ENCODE measurements at regions not wholly inside any gene's neighbourhood (a gene's known extent, or its start where the extent isn't known, plus 50 kb on each side); places are given as distances from the start of the nearest gene placed in this dataset.
"Not testable (repeated sequence)": the region's sequence is repeated elsewhere in the genome, so short reads cannot be mapped to it uniquely, and the experiment has no call there.

DNA sequence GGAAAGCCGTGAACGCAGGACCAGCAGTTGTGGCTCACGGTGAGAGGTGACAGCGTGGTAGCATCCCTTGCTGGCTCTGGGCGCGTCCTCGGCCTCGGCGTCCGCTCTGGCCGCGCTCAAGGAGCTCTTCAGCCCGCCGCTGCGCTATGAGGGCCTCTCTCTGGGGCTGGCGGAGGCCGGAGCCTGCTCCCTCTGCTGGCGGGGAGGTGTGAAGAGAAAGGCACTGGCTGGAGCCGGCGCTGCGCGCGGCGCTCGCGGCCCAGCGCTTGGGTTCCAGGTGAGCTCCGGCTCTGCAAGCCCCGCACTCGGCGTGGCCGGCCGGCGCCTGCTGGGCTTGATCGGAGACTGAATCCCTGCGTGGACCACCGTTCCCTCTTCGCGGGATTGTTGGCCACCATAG is 705.6 kb downstream of the SEMA5A start:
- POLR2A ChIA-PET, result no interaction called here

DNA sequence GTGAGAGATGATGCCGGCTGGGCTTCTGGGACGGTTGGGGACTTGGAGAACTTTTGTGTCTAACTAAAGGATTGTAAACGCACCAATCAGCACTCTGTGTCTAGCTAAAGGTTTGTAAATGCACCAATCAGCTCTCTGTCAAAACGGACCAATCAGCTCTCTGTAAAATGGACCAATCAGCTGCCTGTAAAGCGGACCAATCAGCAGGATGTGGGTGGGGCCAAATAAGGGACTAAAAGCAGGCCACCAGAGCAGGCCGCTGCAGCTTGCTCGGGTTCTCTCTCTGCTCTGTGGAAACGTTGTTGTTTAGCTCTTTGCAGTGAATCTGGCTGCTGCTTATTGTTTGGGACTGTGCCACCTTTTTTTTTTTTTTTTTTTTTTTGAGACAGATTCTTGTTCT is 705.1 kb downstream of the SEMA5A start:
- dilution Hi-C loops (cut with MboI; ENCODE audit: extremely low pct_ligation_motif_present, low sequenced_read_pairs), result not testable (repeated sequence)

More for the DNA sequence above, 705.6 kb downstream of the SEMA5A start:
- no TSS peak for BruUV-seq (replicated peaks)
- no peak overlapping the region for H3K4me3 ChIP-seq (replicated peaks in 1 of 3; ENCODE audit: insufficient read depth in 1 of 3, low read depth in 1 of 3, low read length in 3 of 3)
- TF ChIP-seq, protein P1, sequence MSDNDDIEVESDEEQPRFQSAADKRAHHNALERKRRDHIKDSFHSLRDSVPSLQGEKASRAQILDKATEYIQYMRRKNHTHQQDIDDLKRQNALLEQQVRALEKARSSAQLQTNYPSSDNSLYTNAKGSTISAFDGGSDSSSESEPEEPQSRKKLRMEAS (IDR thresholded peaks at IDR 0.05; ENCODE audit: insufficient read depth, insufficient read length), result no peak
- TF ChIP-seq EZH2 (IDR thresholded peaks at IDR 0.05; ENCODE audit: borderline replicate concordance, low read depth, low read length, severe bottlenecking) (no peak), GATA2 (IDR thresholded peaks at IDR 0.05; ENCODE audit: insufficient read depth, insufficient read length, low read depth, low read length) (no peak), POLR2A (IDR thresholded peaks at IDR 0.05; ENCODE audit: low read depth, low read length) (no peak), FOS (IDR thresholded peaks at IDR 0.05; ENCODE audit: borderline replicate concordance, insufficient read depth, low read length) (no peak), POLR2AphosphoS5 (IDR thresholded peaks at IDR 0.05; ENCODE audit: insufficient read depth, low read depth, low read length) (no peak), MYC (IDR thresholded peaks at IDR 0.05; ENCODE audit: low read depth, low read length) (no peak), JUN (IDR thresholded peaks at IDR 0.05; ENCODE audit: borderline replicate concordance, insufficient read depth, insufficient read length, low read depth) (no peak)
- TF ChIP-seq, protein P2, sequence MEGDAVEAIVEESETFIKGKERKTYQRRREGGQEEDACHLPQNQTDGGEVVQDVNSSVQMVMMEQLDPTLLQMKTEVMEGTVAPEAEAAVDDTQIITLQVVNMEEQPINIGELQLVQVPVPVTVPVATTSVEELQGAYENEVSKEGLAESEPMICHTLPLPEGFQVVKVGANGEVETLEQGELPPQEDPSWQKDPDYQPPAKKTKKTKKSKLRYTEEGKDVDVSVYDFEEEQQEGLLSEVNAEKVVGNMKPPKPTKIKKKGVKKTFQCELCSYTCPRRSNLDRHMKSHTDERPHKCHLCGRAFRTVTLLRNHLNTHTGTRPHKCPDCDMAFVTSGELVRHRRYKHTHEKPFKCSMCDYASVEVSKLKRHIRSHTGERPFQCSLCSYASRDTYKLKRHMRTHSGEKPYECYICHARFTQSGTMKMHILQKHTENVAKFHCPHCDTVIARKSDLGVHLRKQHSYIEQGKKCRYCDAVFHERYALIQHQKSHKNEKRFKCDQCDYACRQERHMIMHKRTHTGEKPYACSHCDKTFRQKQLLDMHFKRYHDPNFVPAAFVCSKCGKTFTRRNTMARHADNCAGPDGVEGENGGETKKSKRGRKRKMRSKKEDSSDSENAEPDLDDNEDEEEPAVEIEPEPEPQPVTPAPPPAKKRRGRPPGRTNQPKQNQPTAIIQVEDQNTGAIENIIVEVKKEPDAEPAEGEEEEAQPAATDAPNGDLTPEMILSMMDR (IDR thresholded peaks at IDR 0.05; ENCODE audit: extremely low read depth in 1 of 2, insufficient read depth in 1 of 2, low read depth in 1 of 2, low read length in 2 of 2), result no peak
- dilution Hi-C loops (cut with MboI; ENCODE audit: extremely low pct_ligation_motif_present, low sequenced_read_pairs), result no loop called here
- H4K20me1 ChIP-seq (replicated peaks; ENCODE audit: control insufficient read depth, extremely low read depth, insufficient read depth, low read length), result no peaks in the 10 kb centered on the region
- no peaks in the 10 kb centered on the region for H3K4me1 ChIP-seq (ENCODE audit: control insufficient read depth, extremely low read depth, insufficient read depth, low read length)
- H3K4me2 ChIP-seq (ENCODE audit: insufficient read depth, low read length), result no peak overlapping the region
- intact Hi-C loops (cut with micrococcal nuclease), result no loop called here
- H3K9ac ChIP-seq (replicated peaks; ENCODE audit: extremely low read depth, insufficient read depth, low read length), result no peak overlapping the region
- H3K79me2 ChIP-seq (ENCODE audit: control insufficient read depth, insufficient read depth, low read length), result no peaks in the 10 kb centered on the region
- FAIRE-seq (no peak), DNase-seq (ENCODE audit: low read depth, low spot score) (no peak)
- H3K27me3 ChIP-seq (ENCODE audit: control insufficient read depth in 2 of 2, insufficient read depth in 2 of 2, low read length in 2 of 2), result no peaks in the 10 kb centered on the region
- H2AFZ ChIP-seq (ENCODE audit: low read depth, low read length), result no peak overlapping the region
- no peaks in the 10 kb centered on the region for H3K9me3 ChIP-seq (replicated peaks; ENCODE audit: control insufficient read depth, insufficient read depth, low read length)
- CTCF ChIA-PET, result no interaction called here
- no peaks in the 10 kb centered on the region for H3K36me3 ChIP-seq (ENCODE audit: control insufficient read depth in 2 of 2, extremely low read depth in 1 of 2, insufficient read depth in 2 of 2, low read length in 2 of 2)
- H3K9me1 ChIP-seq (replicated peaks; ENCODE audit: control insufficient read depth, extremely low read depth, insufficient read depth, low read length), result no peaks in the 10 kb centered on the region
- no peak overlapping the region for H3K27ac ChIP-seq (ENCODE audit: insufficient read depth, low read depth, low read length)

More for the DNA sequence above, 705.1 kb downstream of the SEMA5A start:
- H3K9me1 ChIP-seq (replicated peaks; ENCODE audit: control insufficient read depth, extremely low read depth, insufficient read depth, low read length); H3K27me3 ChIP-seq (ENCODE audit: control insufficient read depth in 2 of 2, insufficient read depth in 2 of 2, low read length in 2 of 2); H3K9ac ChIP-seq (replicated peaks; ENCODE audit: extremely low read depth, insufficient read depth, low read length); H4K20me1 ChIP-seq (replicated peaks; ENCODE audit: control insufficient read depth, extremely low read depth, insufficient read depth, low read length); intact Hi-C loops (cut with micrococcal nuclease); H3K27ac ChIP-seq (ENCODE audit: insufficient read depth, low read depth, low read length); H3K4me1 ChIP-seq (ENCODE audit: control insufficient read depth, extremely low read depth, insufficient read depth, low read length); H3K79me2 ChIP-seq (ENCODE audit: control insufficient read depth, insufficient read depth, low read length); DNase-seq (ENCODE audit: low read depth, low spot score); FAIRE-seq; H3K36me3 ChIP-seq (ENCODE audit: control insufficient read depth in 2 of 2, extremely low read depth in 1 of 2, insufficient read depth in 2 of 2, low read length in 2 of 2); POLR2A ChIA-PET; H3K4me2 ChIP-seq (ENCODE audit: insufficient read depth, low read length); H3K9me3 ChIP-seq (replicated peaks; ENCODE audit: control insufficient read depth, insufficient read depth, low read length); H2AFZ ChIP-seq (ENCODE audit: low read depth, low read length); BruUV-seq (replicated peaks); H3K4me3 ChIP-seq (replicated peaks in 1 of 3; ENCODE audit: insufficient read depth in 1 of 3, low read depth in 1 of 3, low read length in 3 of 3): not testable (repeated sequence)
- CTCF ChIA-PET, result interaction anchor here (0.6 kb wide), 1 partner anchor 64 kb away, joined by 4 read pairs; no protein-coding TSS in a partner anchor

All from endothelial cell of umbilical vein (primary cell).